Gastroesophageal sphincter (tissue), 4 donors: ENCODE measurements at regions not wholly inside any gene's neighbourhood (a gene's known extent, or its start where the extent isn't known, plus 50 kb on each side); places are given as distances from the start of the nearest gene placed in this dataset.

Experiments
- ATAC-seq: fragments of 150-250 bp; one replicate; pipeline ENCODE4 v1.9.1; 2016; ENCODE audit warnings: mild to moderate bottlenecking, moderate library complexity
- H3K27ac ChIP-seq, 4 donors: fragments of 200-600 bp; sonication (generic) in 3 of 4; 1 replicate in 3 of 4; 2 replicates in 1 of 4; pipeline ENCODE4 v1.5.1; 2016 to 2019
- H3K27me3 ChIP-seq: fragments of 200-600 bp; sonication (generic); one replicate; pipeline ENCODE4 v1.5.1; 2019
- H3K36me3 ChIP-seq, 2 donors: fragments of 200-600 bp; sonication (generic); one replicate each; pipeline ENCODE4 v1.5.1; 2019; ENCODE audit warnings: control low read depth in 1 of 2
- H3K4me1 ChIP-seq, 3 donors: fragments of 200-600 bp; sonication (generic); 1 replicate in 2 of 3; 2 replicates in 1 of 3; pipeline ENCODE4 v1.5.1; 2016 to 2019; ENCODE audit warnings: control low read depth in 2 of 3
- H3K4me3 ChIP-seq, 2 donors: fragments of 200-600 bp; sonication (generic); one replicate each; pipeline ENCODE4 v1.5.1; 2019; ENCODE audit warnings: mild to moderate bottlenecking in 1 of 2, moderate library complexity in 1 of 2
- H3K9me3 ChIP-seq, 3 donors: fragments of 200-600 bp; sonication (generic); one replicate each; pipeline ENCODE4 v1.5.1; 2017 to 2019; ENCODE audit warnings: control low read depth in 2 of 3
- EP300 ChIP-seq: sonication (generic); formaldehyde crosslinking; IDR thresholded peaks from one replicate; pipeline ENCODE4 v1.6.1; 2017; ENCODE audit warnings: antibody characterized with exemption, mild to moderate bottlenecking
- POLR2A ChIP-seq, 2 donors: fragments of 450-650 bp; IDR thresholded peaks; one replicate each; pipeline ENCODE4 v1.6.1; 2017; ENCODE audit warnings: antibody characterized with exemption in 2 of 2, mild to moderate bottlenecking in 2 of 2, moderate library complexity in 1 of 2
- POLR2AphosphoS5 ChIP-seq: sonication (generic); formaldehyde crosslinking; IDR thresholded peaks from one replicate; pipeline ENCODE4 v1.6.1; 2017; ENCODE audit warnings: antibody characterized with exemption
- WGBS, 2 donors: methylation state at CpG; one replicate each; pipeline ENCODE4 v1.1.5; 2018; ENCODE audit warnings: low coverage in 1 of 2; 5-methylcytosine and 5-hydroxymethylcytosine counted together
- TF ChIP-seq, protein P1 (sequence below), 4 experiments: fragments of 200-600 bp in 2 of 4; fragments of 450-650 bp in 2 of 4; sonication (generic) in 1 of 4; IDR thresholded peaks; one replicate each; pipeline ENCODE4 v1.5.1; 2017 to 2019; ENCODE audit warnings: antibody characterized with exemption in 4 of 4, mild to moderate bottlenecking in 2 of 4, moderate library complexity in 2 of 4

DNA sequence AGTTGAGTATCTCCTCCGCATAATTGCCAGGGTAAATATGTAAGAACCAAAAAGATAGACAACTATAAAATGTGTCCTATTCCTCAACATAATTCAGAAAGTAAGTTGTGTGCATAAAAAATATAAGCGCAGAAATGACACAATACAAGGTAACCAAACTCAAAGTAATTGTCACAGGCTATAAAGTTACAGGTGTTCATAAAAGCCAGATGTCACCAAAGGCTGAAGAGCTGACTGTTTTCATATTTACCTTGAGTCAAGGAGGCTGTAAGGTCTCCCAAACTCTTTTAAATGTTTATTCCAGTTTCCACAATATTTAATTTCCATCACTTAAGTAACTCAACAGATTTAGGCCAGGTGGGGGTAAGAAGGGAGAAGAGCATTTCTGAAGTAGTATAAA is 192.2 kb upstream of the MARCKS start:
- no peak for TF ChIP-seq POLR2A (IDR thresholded peaks at IDR 0.05)
- no peak for TF ChIP-seq POLR2AphosphoS5
- TF ChIP-seq EP300 = no peak
- TF ChIP-seq, protein P1, sequence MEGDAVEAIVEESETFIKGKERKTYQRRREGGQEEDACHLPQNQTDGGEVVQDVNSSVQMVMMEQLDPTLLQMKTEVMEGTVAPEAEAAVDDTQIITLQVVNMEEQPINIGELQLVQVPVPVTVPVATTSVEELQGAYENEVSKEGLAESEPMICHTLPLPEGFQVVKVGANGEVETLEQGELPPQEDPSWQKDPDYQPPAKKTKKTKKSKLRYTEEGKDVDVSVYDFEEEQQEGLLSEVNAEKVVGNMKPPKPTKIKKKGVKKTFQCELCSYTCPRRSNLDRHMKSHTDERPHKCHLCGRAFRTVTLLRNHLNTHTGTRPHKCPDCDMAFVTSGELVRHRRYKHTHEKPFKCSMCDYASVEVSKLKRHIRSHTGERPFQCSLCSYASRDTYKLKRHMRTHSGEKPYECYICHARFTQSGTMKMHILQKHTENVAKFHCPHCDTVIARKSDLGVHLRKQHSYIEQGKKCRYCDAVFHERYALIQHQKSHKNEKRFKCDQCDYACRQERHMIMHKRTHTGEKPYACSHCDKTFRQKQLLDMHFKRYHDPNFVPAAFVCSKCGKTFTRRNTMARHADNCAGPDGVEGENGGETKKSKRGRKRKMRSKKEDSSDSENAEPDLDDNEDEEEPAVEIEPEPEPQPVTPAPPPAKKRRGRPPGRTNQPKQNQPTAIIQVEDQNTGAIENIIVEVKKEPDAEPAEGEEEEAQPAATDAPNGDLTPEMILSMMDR (IDR thresholded peaks at IDR 0.05) = no peak
- 88 to 93% methylated on average over 1 to 2 of the region's 2 CpGs for WGBS, 2 donors
- Histone ChIP-seq H3K27me3 (no peaks in the 10 kb centered on the region), H3K27ac (no peak overlapping the region), H3K4me1 (peaks cover 0 to 14% (median 11%) of the 10 kb centered on the region in 3 donors), H3K9me3 (no peaks in the 10 kb centered on the region), H3K36me3 (no peaks in the 10 kb centered on the region), H3K4me3 (no peak overlapping the region)
- no peak for ATAC-seq

- H3K4me3 ChIP-seq = no peak overlapping the region
- ATAC-seq = no peak
- peaks cover 0 to 32% (median 11%) of the 10 kb centered on the region in 3 donors for H3K4me1 ChIP-seq
- TF ChIP-seq, protein P1 (IDR thresholded peaks at IDR 0.05) = no peak
- TF ChIP-seq EP300 = no peak
- TF ChIP-seq POLR2A (IDR thresholded peaks at IDR 0.05) = no peak
- TF ChIP-seq POLR2AphosphoS5 = no peak
- peak overlapping the region in 2 of 4 donors; percentile 2 to 34 for H3K27ac ChIP-seq
- H3K36me3 ChIP-seq = no peaks in the 10 kb centered on the region
- no peaks in the 10 kb centered on the region for H3K27me3 ChIP-seq
- 7 to 22% methylated on average over 1 of the region's 1 CpG for WGBS, 2 donors
- no peaks in the 10 kb centered on the region for H3K9me3 ChIP-seq
Measured at GRCh38 chr6:113668641-113669408, 188.3 kb upstream of the MARCKS start.

GRCh38 chr6:113669606-113670005 is 187.5 kb upstream of the MARCKS start:
- no peaks in the 10 kb centered on the region for H3K27me3 ChIP-seq
- peaks cover 0 to 32% (median 11%) of the 10 kb centered on the region in 3 donors for H3K4me1 ChIP-seq
- H3K36me3 ChIP-seq = no peaks in the 10 kb centered on the region
- H3K4me3 ChIP-seq = no peak overlapping the region
- TF ChIP-seq POLR2AphosphoS5 = no peak
- no peak for TF ChIP-seq POLR2A (IDR thresholded peaks at IDR 0.05)
- TF ChIP-seq EP300 = no peak
- TF ChIP-seq, protein P1 (IDR thresholded peaks at IDR 0.05) = no peak
- H3K9me3 ChIP-seq = no peaks in the 10 kb centered on the region
- WGBS, 2 donors = 20 to 56% methylated on average over 1 of the region's 2 CpGs
- peak overlapping the region in 1 of 4 donors; percentile 2 for H3K27ac ChIP-seq
- ATAC-seq = no peak

DNA sequence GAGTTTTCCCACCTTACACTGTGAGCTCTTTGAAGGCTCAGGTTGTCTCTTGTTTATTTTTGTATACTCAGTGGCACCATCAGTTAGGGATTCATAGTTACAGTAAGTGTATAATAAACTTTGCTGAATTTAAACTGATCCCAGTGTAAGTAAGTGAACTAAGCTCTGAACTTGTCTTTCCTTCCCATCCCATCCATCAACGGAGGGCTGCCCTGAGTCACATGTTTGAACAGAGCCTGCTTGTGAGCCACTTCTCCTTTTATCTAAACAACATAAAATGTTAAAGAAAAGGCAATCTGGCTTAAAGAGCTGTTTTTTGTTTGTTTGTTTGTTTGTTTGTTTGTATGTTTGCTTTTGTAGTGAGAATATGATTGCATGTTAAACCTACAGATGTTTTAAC is 185.7 kb upstream of the MARCKS start:
- Histone ChIP-seq H3K4me1 (peaks cover 0 to 36% (median 11%) of the 10 kb centered on the region in 3 donors), H3K36me3 (no peaks in the 10 kb centered on the region), H3K9me3 (no peaks in the 10 kb centered on the region), H3K4me3 (no peak overlapping the region), H3K27ac (no peak overlapping the region), H3K27me3 (no peaks in the 10 kb centered on the region)
- ATAC-seq = no peak
- TF ChIP-seq EP300 (no peak), POLR2A (IDR thresholded peaks at IDR 0.05) (no peak), POLR2AphosphoS5 (no peak)
- TF ChIP-seq, protein P1 (IDR thresholded peaks at IDR 0.05) = no peak
- 20 to 54% methylated on average over 1 of the region's 1 CpG for WGBS, 2 donors
